ENCODE measurements at regions not wholly inside any gene's neighbourhood (a gene's known extent, or its start where the extent isn't known, plus 50 kb on each side); places are given as distances from the start of the nearest gene placed in this dataset.

DNA sequence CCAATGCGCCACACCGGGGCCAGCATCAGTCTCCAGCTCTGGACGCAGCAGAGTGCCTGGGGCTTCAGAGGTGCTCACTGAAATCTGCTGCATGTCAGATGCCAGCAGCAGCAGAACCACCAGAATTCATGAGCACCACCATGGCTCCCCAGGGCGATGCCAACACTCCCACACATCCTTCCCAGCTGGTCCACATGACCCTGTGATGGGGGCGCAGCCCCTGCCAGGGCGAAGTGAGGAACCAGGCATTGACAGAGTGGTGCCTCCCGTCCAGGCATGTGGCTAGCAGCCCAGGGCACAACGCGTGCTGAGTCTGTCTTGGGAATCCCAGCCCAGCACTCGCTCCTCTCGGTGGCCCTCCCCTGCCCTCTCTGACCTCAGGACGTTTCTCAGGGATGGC is 80.4 kb downstream of the DHCR7 start:
- Histone ChIP-seq H2AFZ (no peak overlapping the region), H3K9me2 (ENCODE audit: insufficient read depth) (no peaks in the 10 kb centered on the region), H3K36me3 (ENCODE audit: insufficient read depth) (no peaks in the 10 kb centered on the region), H4K20me1 (replicated peaks; ENCODE audit: insufficient read depth) (no peaks in the 10 kb centered on the region), H3K4me1 (ENCODE audit: insufficient read depth) (no peaks in the 10 kb centered on the region), H3K4me3 (no peak overlapping the region), H3K27me3 (ENCODE audit: insufficient read depth) (no peaks in the 10 kb centered on the region), H3F3A (replicated peaks; ENCODE audit: low read depth) (no peaks in the 10 kb centered on the region), H3K4me2 (no peak overlapping the region), H3K27ac (ENCODE audit: low read depth) (no peak overlapping the region), H3K79me2 (replicated peaks; ENCODE audit: insufficient read depth) (no peaks in the 10 kb centered on the region)
- ATAC-seq (no peak), DNase-seq (ENCODE audit: low spot score) (no peak)
- H3K9me3 Mint-ChIP-seq: no peaks in the 10 kb centered on the region; the same call in 2 of the 3 replicates
- H3K27ac Mint-ChIP-seq: no peak overlapping the region
- H3K27me3 Mint-ChIP-seq (ENCODE audit: insufficient read depth, low read depth, poor library complexity): peaks cover 6% of the 10 kb centered on the region
- TF ChIP-seq ZNF114 (CRISPR knock-in tag; IDR thresholded peaks at IDR 0.05) (no peak), STAT1 (IDR thresholded peaks at IDR 0.05; ENCODE audit: unreplicated experiment) (no peak), REST (IDR thresholded peaks at IDR 0.05; ENCODE audit: unreplicated experiment) (no peak), ZNF331 (CRISPR knock-in tag; IDR thresholded peaks at IDR 0.05; ENCODE audit: low read depth) (no peak), CREB1 (CRISPR knock-in tag; IDR thresholded peaks at IDR 0.05; ENCODE audit: low read depth) (no peak), ETS1 (IDR thresholded peaks at IDR 0.05) (no peak), EZH2phosphoT487 (IDR thresholded peaks at IDR 0.05; ENCODE audit: unreplicated experiment) (no peak), NANOG (IDR thresholded peaks at IDR 0.05; ENCODE audit: borderline replicate concordance) (no peak), POLR2AphosphoS5 (IDR thresholded peaks at IDR 0.05; ENCODE audit: low read depth) (no peak), EZH2 (IDR thresholded peaks at IDR 0.05; ENCODE audit: low read depth, unreplicated experiment) (no peak), JUNB (IDR thresholded peaks at IDR 0.05; ENCODE audit: unreplicated experiment) (no peak)
- TF ChIP-seq, protein P1, sequence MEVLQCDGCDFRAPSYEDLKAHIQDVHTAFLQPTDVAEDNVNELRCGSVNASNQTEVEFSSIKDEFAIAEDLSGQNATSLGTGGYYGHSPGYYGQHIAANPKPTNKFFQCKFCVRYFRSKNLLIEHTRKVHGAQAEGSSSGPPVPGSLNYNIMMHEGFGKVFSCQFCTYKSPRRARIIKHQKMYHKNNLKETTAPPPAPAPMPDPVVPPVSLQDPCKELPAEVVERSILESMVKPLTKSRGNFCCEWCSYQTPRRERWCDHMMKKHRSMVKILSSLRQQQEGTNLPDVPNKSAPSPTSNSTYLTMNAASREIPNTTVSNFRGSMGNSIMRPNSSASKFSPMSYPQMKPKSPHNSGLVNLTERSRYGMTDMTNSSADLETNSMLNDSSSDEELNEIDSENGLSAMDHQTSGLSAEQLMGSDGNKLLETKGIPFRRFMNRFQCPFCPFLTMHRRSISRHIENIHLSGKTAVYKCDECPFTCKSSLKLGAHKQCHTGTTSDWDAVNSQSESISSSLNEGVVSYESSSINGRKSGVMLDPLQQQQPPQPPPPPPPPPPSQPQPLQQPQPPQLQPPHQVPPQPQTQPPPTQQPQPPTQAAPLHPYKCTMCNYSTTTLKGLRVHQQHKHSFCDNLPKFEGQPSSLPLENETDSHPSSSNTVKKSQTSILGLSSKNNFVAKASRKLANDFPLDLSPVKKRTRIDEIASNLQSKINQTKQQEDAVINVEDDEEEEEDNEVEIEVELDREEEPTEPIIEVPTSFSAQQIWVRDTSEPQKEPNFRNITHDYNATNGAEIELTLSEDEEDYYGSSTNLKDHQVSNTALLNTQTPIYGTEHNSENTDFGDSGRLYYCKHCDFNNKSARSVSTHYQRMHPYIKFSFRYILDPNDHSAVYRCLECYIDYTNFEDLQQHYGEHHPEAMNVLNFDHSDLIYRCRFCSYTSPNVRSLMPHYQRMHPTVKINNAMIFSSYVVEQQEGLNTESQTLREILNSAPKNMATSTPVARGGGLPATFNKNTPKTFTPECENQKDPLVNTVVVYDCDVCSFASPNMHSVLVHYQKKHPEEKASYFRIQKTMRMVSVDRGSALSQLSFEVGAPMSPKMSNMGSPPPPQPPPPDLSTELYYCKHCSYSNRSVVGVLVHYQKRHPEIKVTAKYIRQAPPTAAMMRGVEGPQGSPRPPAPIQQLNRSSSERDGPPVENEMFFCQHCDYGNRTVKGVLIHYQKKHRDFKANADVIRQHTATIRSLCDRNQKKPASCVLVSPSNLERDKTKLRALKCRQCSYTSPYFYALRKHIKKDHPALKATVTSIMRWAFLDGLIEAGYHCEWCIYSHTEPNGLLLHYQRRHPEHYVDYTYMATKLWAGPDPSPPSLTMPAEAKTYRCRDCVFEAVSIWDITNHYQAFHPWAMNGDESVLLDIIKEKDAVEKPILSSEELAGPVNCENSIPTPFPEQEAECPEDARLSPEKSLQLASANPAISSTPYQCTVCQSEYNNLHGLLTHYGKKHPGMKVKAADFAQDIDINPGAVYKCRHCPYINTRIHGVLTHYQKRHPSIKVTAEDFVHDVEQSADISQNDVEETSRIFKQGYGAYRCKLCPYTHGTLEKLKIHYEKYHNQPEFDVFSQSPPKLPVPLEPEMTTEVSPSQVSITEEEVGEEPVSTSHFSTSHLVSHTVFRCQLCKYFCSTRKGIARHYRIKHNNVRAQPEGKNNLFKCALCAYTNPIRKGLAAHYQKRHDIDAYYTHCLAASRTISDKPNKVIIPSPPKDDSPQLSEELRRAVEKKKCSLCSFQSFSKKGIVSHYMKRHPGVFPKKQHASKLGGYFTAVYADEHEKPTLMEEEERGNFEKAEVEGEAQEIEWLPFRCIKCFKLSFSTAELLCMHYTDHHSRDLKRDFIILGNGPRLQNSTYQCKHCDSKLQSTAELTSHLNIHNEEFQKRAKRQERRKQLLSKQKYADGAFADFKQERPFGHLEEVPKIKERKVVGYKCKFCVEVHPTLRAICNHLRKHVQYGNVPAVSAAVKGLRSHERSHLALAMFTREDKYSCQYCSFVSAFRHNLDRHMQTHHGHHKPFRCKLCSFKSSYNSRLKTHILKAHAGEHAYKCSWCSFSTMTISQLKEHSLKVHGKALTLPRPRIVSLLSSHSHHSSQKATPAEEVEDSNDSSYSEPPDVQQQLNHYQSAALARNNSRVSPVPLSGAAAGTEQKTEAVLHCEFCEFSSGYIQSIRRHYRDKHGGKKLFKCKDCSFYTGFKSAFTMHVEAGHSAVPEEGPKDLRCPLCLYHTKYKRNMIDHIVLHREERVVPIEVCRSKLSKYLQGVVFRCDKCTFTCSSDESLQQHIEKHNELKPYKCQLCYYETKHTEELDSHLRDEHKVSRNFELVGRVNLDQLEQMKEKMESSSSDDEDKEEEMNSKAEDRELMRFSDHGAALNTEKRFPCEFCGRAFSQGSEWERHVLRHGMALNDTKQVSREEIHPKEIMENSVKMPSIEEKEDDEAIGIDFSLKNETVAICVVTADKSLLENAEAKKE (CRISPR knock-in tag; IDR thresholded peaks at IDR 0.05): no peak
- TF ChIP-seq, protein P2, sequence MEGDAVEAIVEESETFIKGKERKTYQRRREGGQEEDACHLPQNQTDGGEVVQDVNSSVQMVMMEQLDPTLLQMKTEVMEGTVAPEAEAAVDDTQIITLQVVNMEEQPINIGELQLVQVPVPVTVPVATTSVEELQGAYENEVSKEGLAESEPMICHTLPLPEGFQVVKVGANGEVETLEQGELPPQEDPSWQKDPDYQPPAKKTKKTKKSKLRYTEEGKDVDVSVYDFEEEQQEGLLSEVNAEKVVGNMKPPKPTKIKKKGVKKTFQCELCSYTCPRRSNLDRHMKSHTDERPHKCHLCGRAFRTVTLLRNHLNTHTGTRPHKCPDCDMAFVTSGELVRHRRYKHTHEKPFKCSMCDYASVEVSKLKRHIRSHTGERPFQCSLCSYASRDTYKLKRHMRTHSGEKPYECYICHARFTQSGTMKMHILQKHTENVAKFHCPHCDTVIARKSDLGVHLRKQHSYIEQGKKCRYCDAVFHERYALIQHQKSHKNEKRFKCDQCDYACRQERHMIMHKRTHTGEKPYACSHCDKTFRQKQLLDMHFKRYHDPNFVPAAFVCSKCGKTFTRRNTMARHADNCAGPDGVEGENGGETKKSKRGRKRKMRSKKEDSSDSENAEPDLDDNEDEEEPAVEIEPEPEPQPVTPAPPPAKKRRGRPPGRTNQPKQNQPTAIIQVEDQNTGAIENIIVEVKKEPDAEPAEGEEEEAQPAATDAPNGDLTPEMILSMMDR (conservative IDR thresholded peaks at IDR 0.05; ENCODE audit: low read depth in 2 of 2): no peak
- no peaks in the 10 kb centered on the region for H3K36me3 Mint-ChIP-seq (ENCODE audit: low read depth)
- peaks cover 9% of the 10 kb centered on the region for H3K4me1 Mint-ChIP-seq
- no peak overlapping the region for H3K4me3 Mint-ChIP-seq

Data from GM23338 (cell line).